ENCODE measurements at regions not wholly inside any gene's neighbourhood (a gene's known extent, or its start where the extent isn't known, plus 50 kb on each side); places are given as distances from the start of the nearest gene placed in this dataset.

- Mint-ChIP-seq H3K27me3 (no peaks in the 10 kb centered on the region), H3K27ac (peak overlapping the region in 1 of 3 donors; percentile 32), H3K9me3 (peaks cover 0 to 2% (median 0%) of the 10 kb centered on the region in 7 donors), H3K4me3 (no peak overlapping the region), H3K36me3 (peaks cover 14% of the 10 kb centered on the region), H3K4me1 (peaks cover 0 to 24% (median 1%) of the 10 kb centered on the region in 4 donors)
- Histone ChIP-seq H3K27ac (ENCODE audit: insufficient read depth, low read length, poor library complexity, severe bottlenecking) (no peak overlapping the region), H3K4me1 (ENCODE audit: control insufficient read depth, insufficient read depth, low read length, poor library complexity, severe bottlenecking) (peaks cover 12% of the 10 kb centered on the region), H3K36me3 (ENCODE audit: control insufficient read depth, insufficient read depth, low read length) (peaks cover 88% of the 10 kb centered on the region), H3K4me3 (ENCODE audit: low read depth, low read length) (no peak overlapping the region), H3K27me3 (ENCODE audit: control insufficient read depth, insufficient read depth, low read length) (no peaks in the 10 kb centered on the region), H3K9me3 (ENCODE audit: control insufficient read depth in 2 of 2, low read length in 2 of 2) (no peaks in the 10 kb centered on the region)
- ATAC-seq (ENCODE audit: low read depth in 2 of 2) (no peak), DNase-seq (no peak)
These were observed 347.1 kb downstream of the SEC14L1 start for GRCh38 chr17:77487677-77488530.

- H3K9me3 Mint-ChIP-seq = peaks cover 0 to 2% (median 0%) of the 10 kb centered on the region in 7 donors
- H3K4me3 Mint-ChIP-seq = no peak overlapping the region
- no peak for DNase-seq
- Histone ChIP-seq H3K27ac (ENCODE audit: insufficient read depth, low read length, poor library complexity, severe bottlenecking) (no peak overlapping the region), H3K4me3 (ENCODE audit: low read depth, low read length) (no peak overlapping the region), H3K27me3 (ENCODE audit: control insufficient read depth, insufficient read depth, low read length) (no peaks in the 10 kb centered on the region), H3K9me3 (ENCODE audit: control insufficient read depth in 2 of 2, low read length in 2 of 2) (no peaks in the 10 kb centered on the region), H3K36me3 (ENCODE audit: control insufficient read depth, insufficient read depth, low read length) (peaks cover 88% of the 10 kb centered on the region), H3K4me1 (ENCODE audit: control insufficient read depth, insufficient read depth, low read length, poor library complexity, severe bottlenecking) (peaks cover 5% of the 10 kb centered on the region)
- peaks cover 0 to 24% (median 1%) of the 10 kb centered on the region in 4 donors for H3K4me1 Mint-ChIP-seq
- no peak for ATAC-seq (ENCODE audit: low read depth in 2 of 2)
- peak overlapping the region in 1 of 3 donors; percentile 32 for H3K27ac Mint-ChIP-seq
- no peaks in the 10 kb centered on the region for H3K27me3 Mint-ChIP-seq
- H3K36me3 Mint-ChIP-seq = peaks cover 17% of the 10 kb centered on the region
These were observed 347.9 kb downstream of the SEC14L1 start for GRCh38 chr17:77488531-77489238.

GRCh38 chr17:77489239-77489892, 348.6 kb downstream of the SEC14L1 start:
- no peak overlapping the region for H3K4me3 Mint-ChIP-seq
- no peak for DNase-seq
- H3K27me3 Mint-ChIP-seq = no peaks in the 10 kb centered on the region
- H3K36me3 ChIP-seq (ENCODE audit: control insufficient read depth, insufficient read depth, low read length) = peaks cover 84% of the 10 kb centered on the region
- H3K4me1 ChIP-seq (ENCODE audit: control insufficient read depth, insufficient read depth, low read length, poor library complexity, severe bottlenecking) = peaks cover 8% of the 10 kb centered on the region
- ATAC-seq (ENCODE audit: low read depth in 2 of 2) = no peak
- no peak overlapping the region for H3K4me3 ChIP-seq (ENCODE audit: low read depth, low read length)
- no peak overlapping the region for H3K27ac ChIP-seq (ENCODE audit: insufficient read depth, low read length, poor library complexity, severe bottlenecking)
- no peak overlapping the region for H3K27ac Mint-ChIP-seq
- H3K27me3 ChIP-seq (ENCODE audit: control insufficient read depth, insufficient read depth, low read length) = no peaks in the 10 kb centered on the region
- peaks cover 0 to 2% (median 0%) of the 10 kb centered on the region in 7 donors for H3K9me3 Mint-ChIP-seq
- H3K4me1 Mint-ChIP-seq = peaks cover 0 to 31% (median 3%) of the 10 kb centered on the region in 4 donors
- H3K36me3 Mint-ChIP-seq = peaks cover 18% of the 10 kb centered on the region
- no peaks in the 10 kb centered on the region for H3K9me3 ChIP-seq (ENCODE audit: control insufficient read depth in 2 of 2, low read length in 2 of 2)

GRCh38 chr17:77489893-77490255, 349.1 kb downstream of the SEC14L1 start:
- Mint-ChIP-seq H3K36me3 (peaks cover 18% of the 10 kb centered on the region), H3K27ac (no peak overlapping the region), H3K27me3 (no peaks in the 10 kb centered on the region), H3K9me3 (peaks cover 0 to 2% (median 0%) of the 10 kb centered on the region in 7 donors), H3K4me1 (peaks cover 1 to 36% (median 5%) of the 10 kb centered on the region in 4 donors), H3K4me3 (no peak overlapping the region)
- ATAC-seq (ENCODE audit: low read depth in 2 of 2) (no peak), DNase-seq (no peak)
- Histone ChIP-seq H3K9me3 (ENCODE audit: control insufficient read depth in 2 of 2, low read length in 2 of 2) (no peaks in the 10 kb centered on the region), H3K27me3 (ENCODE audit: control insufficient read depth, insufficient read depth, low read length) (no peaks in the 10 kb centered on the region), H3K4me1 (ENCODE audit: control insufficient read depth, insufficient read depth, low read length, poor library complexity, severe bottlenecking) (peaks cover 13% of the 10 kb centered on the region), H3K4me3 (ENCODE audit: low read depth, low read length) (no peak overlapping the region), H3K27ac (ENCODE audit: insufficient read depth, low read length, poor library complexity, severe bottlenecking) (no peak overlapping the region), H3K36me3 (ENCODE audit: control insufficient read depth, insufficient read depth, low read length) (peaks cover 88% of the 10 kb centered on the region)

- Histone ChIP-seq H3K9me3 (ENCODE audit: control insufficient read depth in 2 of 2, low read length in 2 of 2) (no peaks in the 10 kb centered on the region), H3K4me3 (ENCODE audit: low read depth, low read length) (no peak overlapping the region), H3K27ac (ENCODE audit: insufficient read depth, low read length, poor library complexity, severe bottlenecking) (no peak overlapping the region), H3K4me1 (ENCODE audit: control insufficient read depth, insufficient read depth, low read length, poor library complexity, severe bottlenecking) (peaks cover 18% of the 10 kb centered on the region), H3K36me3 (ENCODE audit: control insufficient read depth, insufficient read depth, low read length) (peaks cover 82% of the 10 kb centered on the region), H3K27me3 (ENCODE audit: control insufficient read depth, insufficient read depth, low read length) (no peaks in the 10 kb centered on the region)
- Mint-ChIP-seq H3K27ac (no peak overlapping the region), H3K9me3 (peaks cover 0 to 2% (median 0%) of the 10 kb centered on the region in 7 donors), H3K36me3 (peaks cover 18% of the 10 kb centered on the region), H3K27me3 (no peaks in the 10 kb centered on the region), H3K4me1 (peaks cover 5 to 42% (median 9%) of the 10 kb centered on the region in 4 donors), H3K4me3 (no peak overlapping the region)
- no peak for ATAC-seq (ENCODE audit: low read depth in 2 of 2)
- DNase-seq = no peak
These were observed 349.8 kb downstream of the SEC14L1 start for GRCh38 chr17:77490361-77491183.

GRCh38 chr17:77491921-77492445, 351.2 kb downstream of the SEC14L1 start:
- peak overlapping the region in 1 of 4 donors; percentile 8 for H3K4me3 Mint-ChIP-seq
- ATAC-seq (ENCODE audit: low read depth in 2 of 2) = peak in 1 of 2 donors; percentile 45
- H3K27ac ChIP-seq (ENCODE audit: insufficient read depth, low read length, poor library complexity, severe bottlenecking) = no peak overlapping the region
- H3K36me3 ChIP-seq (ENCODE audit: control insufficient read depth, insufficient read depth, low read length) = peaks cover 76% of the 10 kb centered on the region
- peaks cover 0 to 2% (median 0%) of the 10 kb centered on the region in 7 donors for H3K9me3 Mint-ChIP-seq
- H3K36me3 Mint-ChIP-seq = peaks cover 15% of the 10 kb centered on the region
- DNase-seq = peak in 2 of 3 donors; percentile 19 to 31
- peaks cover 18% of the 10 kb centered on the region for H3K4me1 ChIP-seq (ENCODE audit: control insufficient read depth, insufficient read depth, low read length, poor library complexity, severe bottlenecking)
- H3K4me3 ChIP-seq (ENCODE audit: low read depth, low read length) = no peak overlapping the region
- H3K27me3 Mint-ChIP-seq = no peaks in the 10 kb centered on the region
- peaks cover 4 to 35% (median 8%) of the 10 kb centered on the region in 4 donors for H3K4me1 Mint-ChIP-seq
- H3K27me3 ChIP-seq (ENCODE audit: control insufficient read depth, insufficient read depth, low read length) = no peaks in the 10 kb centered on the region
- peak overlapping the region; percentile 81 to 92 (median 91) for H3K27ac Mint-ChIP-seq
- no peaks in the 10 kb centered on the region for H3K9me3 ChIP-seq (ENCODE audit: control insufficient read depth in 2 of 2, low read length in 2 of 2)
